ENCODE measurements at regions not wholly inside any gene's neighbourhood (a gene's known extent, or its start where the extent isn't known, plus 50 kb on each side); places are given as distances from the start of the nearest gene placed in this dataset.

DNA sequence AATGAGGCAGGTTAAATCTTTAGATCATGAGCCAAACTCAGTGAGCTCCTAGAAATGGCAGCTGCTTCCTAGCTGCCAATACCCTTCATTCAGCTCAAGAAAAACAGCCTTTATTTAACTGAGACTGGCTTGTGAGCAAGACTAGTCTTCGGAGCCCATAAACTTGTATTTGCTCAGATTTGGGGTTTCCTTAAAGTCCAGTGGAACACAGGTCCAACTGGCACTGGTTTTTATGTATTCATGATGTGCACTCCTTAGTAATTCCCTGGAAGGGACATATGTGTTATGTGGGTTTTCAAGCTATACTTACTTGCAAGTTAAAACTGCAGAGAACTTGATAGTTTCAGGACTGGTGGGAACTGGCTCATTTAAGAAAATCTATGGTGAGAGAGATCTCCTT lies 380.1 kb upstream of the TMEM132C start:
- no peak overlapping the region for H3K4me3 ChIP-seq (ENCODE audit: low read depth, low read length)
- TF ChIP-seq, protein P1, sequence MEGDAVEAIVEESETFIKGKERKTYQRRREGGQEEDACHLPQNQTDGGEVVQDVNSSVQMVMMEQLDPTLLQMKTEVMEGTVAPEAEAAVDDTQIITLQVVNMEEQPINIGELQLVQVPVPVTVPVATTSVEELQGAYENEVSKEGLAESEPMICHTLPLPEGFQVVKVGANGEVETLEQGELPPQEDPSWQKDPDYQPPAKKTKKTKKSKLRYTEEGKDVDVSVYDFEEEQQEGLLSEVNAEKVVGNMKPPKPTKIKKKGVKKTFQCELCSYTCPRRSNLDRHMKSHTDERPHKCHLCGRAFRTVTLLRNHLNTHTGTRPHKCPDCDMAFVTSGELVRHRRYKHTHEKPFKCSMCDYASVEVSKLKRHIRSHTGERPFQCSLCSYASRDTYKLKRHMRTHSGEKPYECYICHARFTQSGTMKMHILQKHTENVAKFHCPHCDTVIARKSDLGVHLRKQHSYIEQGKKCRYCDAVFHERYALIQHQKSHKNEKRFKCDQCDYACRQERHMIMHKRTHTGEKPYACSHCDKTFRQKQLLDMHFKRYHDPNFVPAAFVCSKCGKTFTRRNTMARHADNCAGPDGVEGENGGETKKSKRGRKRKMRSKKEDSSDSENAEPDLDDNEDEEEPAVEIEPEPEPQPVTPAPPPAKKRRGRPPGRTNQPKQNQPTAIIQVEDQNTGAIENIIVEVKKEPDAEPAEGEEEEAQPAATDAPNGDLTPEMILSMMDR (IDR thresholded peaks at IDR 0.05; ENCODE audit: borderline replicate concordance, insufficient read depth, low read depth, low read length) = no peak

DNA sequence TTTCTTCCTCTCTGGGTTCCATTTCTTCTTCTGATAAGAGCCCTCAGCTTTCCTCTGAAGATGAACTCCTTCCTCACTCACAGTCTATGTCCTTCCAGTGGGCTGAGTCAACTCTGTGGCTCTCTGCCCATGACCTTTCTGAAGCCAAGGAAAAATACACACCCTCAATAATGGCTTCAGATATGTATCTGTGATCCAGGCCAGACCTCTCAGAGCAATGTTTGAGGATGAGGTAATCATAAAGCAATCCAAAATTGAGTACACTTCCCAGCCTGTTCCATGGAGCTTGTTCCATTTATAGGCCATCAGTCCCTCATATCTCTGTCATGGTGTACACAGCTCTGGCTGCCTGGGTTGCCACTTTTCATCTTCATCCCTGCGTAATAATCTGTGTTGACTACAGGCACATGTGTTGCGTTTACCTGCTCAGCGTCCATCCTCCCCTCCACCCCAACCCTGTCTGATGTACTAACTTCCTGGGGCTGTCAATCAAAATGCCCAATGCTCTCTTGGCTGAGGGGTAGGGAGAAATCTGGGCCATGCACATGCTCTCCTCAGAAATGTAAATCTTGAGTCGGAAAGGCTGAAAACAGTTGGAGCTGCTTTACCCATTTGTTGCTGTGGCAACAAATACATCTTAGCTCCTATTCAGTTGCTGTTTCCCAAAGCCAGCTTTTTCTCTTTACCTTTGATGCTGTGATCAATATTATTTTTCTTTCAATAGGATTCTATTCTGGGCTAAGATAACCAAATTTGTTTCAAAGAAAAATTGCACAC lies 377.8 kb upstream of the TMEM132C start:
- no peak overlapping the region for H3K4me3 ChIP-seq (ENCODE audit: low read depth, low read length)
- TF ChIP-seq, protein P1 (IDR thresholded peaks at IDR 0.05; ENCODE audit: borderline replicate concordance, insufficient read depth, low read depth, low read length) = no peak

DNA sequence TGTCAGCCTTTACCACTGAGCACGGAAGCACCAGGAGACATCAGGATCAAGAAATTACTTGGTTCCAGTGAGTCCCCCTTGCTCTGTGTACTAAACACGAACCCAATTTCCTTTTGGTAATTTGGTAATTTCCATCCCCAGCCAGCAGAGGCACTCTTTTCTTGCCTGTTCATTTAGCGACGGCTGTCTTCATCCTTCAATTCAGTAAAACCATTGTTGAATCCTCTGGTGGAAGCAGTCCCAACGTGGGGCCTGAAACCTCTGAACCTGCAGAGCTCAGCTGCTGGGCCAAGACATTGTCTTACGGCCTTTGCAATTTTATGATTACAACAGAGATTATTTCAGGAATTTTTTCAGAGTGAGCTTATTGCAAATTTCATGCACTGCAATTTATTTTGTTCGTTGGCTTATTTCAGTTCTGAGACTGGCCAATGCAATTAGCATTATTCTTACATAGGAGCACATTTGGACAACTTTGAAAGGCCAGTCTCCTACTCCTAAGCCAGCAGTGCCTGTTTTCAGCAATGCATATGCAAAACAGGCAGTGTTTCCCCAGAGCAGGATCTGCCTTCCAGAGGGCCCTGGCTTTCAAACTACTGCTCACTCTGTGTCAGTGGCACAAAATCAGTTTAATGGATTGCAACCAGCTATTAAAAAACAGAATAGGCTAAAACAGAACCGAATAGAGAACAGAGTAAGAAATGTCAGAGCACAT lies 372.9 kb upstream of the TMEM132C start:
- TF ChIP-seq, protein P1 (IDR thresholded peaks at IDR 0.05; ENCODE audit: borderline replicate concordance, insufficient read depth, low read depth, low read length) = no peak; the same call in 1 of the 2 replicates
- H3K4me3 ChIP-seq (ENCODE audit: low read depth, low read length) = no peak overlapping the region

DNA sequence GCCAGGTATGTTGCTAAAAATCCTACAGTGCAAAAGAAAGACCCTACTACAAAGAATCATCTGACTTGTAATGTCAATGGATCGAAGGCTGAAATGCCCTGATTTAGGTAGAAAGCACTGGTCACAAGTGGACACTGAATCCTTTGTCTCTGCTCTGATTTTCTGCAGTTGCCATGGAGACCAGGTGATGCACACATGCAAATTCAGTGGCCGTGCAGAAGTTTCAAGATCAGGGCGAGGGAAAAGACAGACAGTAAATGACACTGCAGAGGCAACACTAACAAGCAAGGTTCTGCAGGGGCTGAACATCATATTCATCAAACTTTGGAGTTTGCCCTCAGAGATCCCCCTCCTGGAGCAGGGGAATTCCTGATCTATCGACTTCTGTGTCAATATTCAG lies 370.3 kb upstream of the TMEM132C start:
- TF ChIP-seq, protein P1 (IDR thresholded peaks at IDR 0.05; ENCODE audit: borderline replicate concordance, insufficient read depth, low read depth, low read length) = no peak
- H3K4me3 ChIP-seq (ENCODE audit: low read depth, low read length) = no peak overlapping the region

DNA sequence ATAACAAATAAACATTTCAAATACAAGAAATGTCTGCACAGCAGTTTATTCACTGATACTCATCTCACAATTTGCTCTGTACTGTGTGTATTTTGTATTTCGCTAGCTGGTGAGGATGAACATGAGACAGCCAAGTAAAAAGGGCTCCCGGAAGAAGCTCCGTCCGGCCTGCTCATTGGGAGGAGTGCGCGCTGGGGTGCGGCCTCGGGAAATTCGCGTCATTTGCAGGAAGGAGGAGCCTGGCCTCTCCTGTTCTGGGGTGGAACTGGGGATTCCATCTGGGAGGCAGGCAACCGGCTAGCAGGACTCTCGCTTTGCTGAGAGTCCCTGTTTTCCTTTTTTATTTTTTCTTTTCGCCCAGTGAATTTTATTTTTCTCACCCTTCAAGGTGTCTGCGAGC lies 368.4 kb upstream of the TMEM132C start:
- TF ChIP-seq, protein P1 (IDR thresholded peaks at IDR 0.05; ENCODE audit: borderline replicate concordance, insufficient read depth, low read depth, low read length) = no peak
- H3K4me3 ChIP-seq (ENCODE audit: low read depth, low read length) = no peak overlapping the region

DNA sequence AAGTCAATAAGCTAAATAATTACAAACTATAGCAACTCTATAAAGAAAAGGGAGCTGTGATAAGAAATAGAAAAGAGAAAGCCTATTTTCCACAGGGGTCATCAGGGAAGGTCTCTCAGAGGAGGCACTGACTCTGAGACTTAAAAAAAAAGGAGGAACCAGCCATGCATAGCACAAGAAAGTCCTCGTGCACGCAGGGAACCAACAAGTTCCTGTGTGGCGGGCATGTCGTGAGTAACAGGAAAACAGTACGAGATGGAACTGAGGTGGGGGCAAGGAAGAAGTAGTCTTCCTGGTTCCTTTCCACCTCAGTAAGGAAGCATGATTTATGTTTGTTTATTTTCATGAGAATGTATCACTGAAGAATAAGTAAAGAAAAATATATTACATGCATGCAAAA lies 367.0 kb upstream of the TMEM132C start:
- no peak overlapping the region for H3K4me3 ChIP-seq (ENCODE audit: low read depth, low read length)
- TF ChIP-seq, protein P1 (IDR thresholded peaks at IDR 0.05; ENCODE audit: borderline replicate concordance, insufficient read depth, low read depth, low read length) = no peak

DNA sequence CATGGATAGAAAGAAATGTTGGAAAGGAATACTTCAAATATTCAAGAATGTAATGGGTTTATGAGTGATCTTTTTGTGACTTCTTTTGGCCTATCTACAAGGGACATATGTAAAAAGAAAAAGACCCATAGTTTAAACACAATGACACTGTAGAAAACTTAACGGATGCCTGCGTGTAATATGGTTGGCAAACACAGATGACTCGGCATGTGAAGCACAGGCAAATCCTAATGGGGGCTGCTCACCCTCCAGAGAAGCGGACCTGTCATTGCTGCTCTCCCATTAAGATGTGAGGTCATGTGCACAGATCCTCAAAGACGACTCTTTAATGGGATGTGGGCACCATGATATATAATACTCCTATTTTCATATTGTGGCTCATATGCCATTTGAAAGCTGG lies 366.6 kb upstream of the TMEM132C start:
- TF ChIP-seq, protein P1 (IDR thresholded peaks at IDR 0.05; ENCODE audit: borderline replicate concordance, insufficient read depth, low read depth, low read length) = no peak
- H3K4me3 ChIP-seq (ENCODE audit: low read depth, low read length) = no peak overlapping the region

All from GM12875 (cell line).